SKM-1 (cell line): ENCODE measurements at regions not wholly inside any gene's neighbourhood (a gene's known extent, or its start where the extent isn't known, plus 50 kb on each side); places are given as distances from the start of the nearest gene placed in this dataset.

Experiments
- DNase-seq: peaks from one replicate; lab custom pipeline; 2025; ENCODE audit not compliant: unreplicated experiment; lab: John Stamatoyannopoulos, UW

DNA sequence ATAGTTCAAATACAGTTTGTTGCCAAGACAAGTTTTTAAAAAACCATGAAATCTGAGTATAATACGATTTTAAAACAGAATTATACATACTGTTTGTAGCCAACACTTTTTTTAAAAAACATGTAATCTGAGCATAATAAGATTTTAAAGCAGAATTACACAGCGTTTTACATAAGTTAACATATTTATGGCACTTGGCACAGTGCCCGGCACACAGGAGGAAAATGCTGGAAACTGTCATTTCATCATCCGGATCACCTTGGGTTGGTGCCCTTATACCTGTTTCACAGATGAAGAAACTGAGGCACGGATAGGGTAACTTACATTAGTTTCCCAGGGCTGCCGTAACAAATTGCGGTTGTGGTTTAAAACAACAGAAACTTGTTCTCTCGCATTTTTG lies 193.0 kb downstream of the BMP7 start:
- no peak for DNase-seq

DNA sequence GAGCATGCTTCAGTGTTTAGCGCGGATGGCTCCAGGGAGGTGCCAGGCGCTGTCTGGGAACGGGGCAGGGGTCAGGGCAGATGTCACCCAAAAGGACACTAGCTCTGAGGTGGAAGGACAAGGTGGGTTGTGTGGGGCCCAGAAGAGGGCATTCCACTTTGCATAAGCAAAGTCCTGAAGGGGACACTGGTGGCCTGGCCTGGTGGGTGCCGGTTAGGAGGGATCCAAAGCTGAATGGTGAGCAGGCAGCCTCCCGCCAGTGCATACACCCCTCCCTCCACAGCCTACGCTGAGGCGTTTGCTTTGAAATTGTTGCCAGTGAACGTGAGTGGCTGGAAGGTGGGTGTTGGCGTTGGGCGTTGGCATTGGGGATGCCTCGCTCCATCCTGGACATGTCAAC lies 192.1 kb downstream of the BMP7 start:
- DNase-seq: no peak

- no peak for DNase-seq
Observed at GRCh38 chr20:57075181-57075580, 191.3 kb downstream of the BMP7 start.

DNA sequence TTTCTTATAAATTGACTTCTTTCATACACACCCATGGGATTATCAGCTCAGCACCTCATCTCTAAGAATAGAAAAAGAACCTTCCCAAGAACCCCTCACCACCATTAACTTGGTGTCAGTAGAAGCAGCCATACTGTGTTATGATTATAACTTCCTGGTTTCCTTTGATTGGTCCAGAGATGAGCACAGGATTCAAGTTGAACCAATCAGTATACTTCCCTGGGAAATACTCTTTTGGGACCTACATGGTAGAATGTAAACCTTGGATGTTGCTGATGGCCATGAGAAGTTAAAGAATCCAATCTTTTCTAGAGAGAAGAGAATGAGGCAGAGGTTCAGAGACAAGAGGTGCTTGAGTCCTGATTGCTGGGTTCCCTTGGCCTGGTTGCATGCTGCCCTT lies 190.8 kb downstream of the BMP7 start:
- no peak for DNase-seq

DNA sequence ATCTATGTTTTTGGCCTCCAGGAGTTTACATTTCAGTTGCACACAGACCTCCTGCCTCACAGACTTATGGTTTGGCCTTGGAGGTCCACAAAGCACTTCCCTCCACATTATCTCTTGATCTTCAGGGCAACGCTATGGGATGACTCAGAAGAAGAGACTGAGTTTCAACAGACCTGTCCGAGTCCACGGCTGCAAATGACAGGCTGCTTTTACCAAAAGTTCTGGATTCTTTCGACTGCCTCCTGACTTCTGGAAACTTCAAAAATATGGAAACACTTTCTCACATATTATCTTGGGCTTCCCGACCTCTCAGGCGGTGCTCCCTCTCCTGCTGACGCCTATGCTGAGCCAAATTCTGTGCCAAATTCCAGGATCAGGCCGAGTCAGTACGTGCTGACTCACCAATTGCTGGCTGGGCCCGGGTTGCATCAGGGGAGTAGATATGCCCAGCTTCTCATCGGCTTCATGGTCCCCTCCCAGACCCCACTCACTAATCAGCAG lies 190.2 kb downstream of the BMP7 start:
- DNase-seq: no peak

DNA sequence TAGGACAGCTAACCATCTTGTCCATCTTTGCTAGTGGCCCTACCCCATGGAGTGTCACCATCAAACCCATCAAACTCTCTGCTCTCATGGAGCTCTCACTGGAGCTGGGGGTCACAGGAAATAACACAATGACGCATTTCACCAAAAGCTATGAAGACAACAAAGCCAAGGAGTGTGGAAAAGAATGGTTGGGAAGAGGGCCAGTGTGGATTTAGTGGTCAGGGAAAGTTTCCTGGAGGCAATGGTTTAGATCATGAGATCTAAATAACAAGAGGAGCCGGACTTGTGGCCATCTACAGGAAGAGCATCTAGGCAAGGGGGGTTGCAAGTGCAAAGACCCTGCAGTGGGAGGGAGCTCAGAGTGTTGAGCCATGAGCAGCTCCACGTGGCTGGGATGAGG lies 189.5 kb downstream of the BMP7 start:
- DNase-seq: no peak

DNA sequence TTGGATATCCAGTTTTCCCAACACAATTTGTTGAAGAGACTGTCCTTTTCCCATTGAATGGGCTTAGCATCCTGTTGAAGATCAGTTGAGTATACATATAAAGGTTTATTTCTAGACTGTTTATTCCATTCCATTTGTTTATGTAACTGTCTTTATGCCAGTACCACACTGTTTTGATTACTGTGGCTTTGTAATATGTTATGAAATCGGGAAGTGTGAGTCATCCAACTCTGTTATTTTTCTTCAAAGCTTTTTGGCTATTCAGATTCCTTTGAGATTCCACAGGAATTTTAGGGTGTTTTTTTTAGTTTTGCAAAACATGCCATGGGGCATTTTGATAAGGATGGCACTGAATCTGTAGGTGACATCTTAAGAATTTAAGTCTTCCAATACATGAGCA lies 188.3 kb downstream of the BMP7 start:
- DNase-seq: no peak

- DNase-seq: no peak
Observed at GRCh38 chr20:57079031-57080005, 187.1 kb downstream of the BMP7 start.

- no peak for DNase-seq
Observed at GRCh38 chr20:57080796-57081195, 185.6 kb downstream of the BMP7 start.

DNA sequence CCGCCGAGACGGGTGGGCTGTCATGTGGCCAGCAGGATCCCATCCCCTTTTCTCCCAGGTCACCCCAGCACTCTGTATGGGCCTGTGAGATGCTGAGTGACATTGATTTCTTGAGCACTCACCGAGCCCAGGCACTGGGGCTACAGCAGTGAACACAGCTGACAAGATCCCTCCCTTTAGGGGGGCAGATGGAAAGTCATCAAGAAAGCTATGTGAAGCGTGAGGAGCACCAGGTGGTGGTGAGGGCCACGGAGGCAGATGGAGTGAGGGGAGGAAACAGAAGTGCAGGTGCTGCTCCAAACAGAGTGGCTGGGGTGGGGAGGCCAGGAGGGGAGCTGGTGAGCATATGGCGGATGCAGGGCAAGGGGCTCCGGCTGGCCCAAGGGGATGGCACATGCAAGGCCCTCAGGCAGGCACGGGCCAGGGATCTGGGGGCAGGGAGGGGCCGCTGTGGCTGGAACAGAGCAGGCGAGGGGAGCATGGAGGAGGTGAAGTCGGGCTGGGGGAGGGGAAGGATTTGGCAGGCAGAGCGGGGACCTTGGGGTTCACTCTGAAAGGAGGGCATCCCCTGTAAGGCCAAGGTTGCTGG lies 184.0 kb downstream of the BMP7 start:
- no peak for DNase-seq

DNA sequence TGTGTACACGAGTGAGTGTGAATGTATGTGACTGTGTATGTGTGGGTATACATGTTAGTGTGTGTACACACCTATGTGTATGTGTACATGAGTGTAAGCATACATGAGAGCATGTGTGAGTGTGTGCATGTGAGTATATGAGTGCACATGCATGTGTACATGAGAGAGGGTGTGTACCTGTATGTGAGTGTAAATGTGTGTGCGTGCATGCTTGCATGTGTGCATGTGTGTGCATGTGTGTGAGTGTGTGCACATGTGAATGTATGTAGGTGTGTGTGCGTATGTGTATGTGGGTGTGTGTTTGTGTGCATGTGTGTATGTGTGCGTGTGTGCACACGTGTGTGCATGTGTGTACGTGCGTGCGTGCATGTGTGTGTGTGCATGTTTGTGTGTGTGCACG lies 183.4 kb downstream of the BMP7 start:
- DNase-seq: no peak

DNA sequence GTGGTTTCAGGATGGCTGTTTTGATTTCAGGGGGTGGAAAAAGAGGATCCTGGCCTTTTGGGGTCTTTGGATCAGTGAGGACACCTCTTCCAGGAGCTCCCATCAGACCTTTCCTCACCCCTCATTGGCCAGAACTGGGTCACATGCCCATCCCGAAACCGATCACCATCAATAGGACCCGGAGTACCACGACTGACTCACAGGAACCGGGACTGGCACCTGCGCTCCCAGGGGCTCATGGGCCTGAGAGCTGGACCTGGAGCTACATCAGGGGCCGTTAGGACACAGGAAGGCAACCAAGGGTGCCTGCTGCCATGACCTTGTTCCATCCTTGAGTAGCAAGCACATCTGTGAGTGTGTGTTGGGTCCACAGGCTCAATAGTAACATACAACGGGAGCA lies 180.4 kb downstream of the BMP7 start:
- DNase-seq: no peak

DNA sequence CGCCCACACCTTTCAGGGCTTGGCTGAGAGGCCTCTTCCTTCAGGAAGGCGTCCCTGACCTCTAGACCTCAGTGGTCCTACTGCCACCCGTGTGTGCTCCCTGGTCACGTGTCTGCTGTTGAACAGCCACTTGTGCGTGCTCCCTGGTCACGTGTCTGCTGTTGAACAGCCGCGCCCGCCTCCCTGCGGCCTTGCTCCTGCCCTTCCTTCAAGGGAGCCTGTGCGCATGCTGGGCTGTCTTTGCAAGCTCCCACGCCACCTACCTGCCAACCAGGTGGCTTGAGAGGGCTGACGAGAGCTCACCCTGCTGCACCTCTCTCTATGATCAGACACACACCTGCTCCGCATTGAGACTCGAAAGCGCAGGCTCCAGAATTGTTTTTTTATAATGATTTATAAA lies 179.3 kb downstream of the BMP7 start:
- DNase-seq: no peak

DNA sequence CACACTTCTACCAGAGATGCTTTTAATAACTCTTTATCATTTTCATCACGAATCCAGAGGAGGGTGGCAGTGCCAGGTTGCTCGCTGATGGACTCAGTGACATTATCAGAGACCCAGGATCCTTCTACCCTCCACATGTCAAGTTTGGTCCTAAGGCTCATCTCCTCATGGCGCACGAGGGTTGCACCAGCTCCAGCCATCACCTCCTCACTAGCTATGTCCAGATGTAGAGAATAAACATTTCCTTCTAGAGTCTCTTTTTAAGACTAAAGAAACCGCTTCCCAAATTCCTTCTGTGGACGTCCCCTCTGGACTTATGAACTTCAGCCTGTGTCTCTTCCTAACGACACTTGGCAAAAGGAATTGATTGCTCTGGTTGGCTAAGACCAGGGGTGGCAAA lies 178.7 kb downstream of the BMP7 start:
- DNase-seq: no peak

- no peak for DNase-seq
Observed at GRCh38 chr20:57088436-57088835, 178.0 kb downstream of the BMP7 start.

DNA sequence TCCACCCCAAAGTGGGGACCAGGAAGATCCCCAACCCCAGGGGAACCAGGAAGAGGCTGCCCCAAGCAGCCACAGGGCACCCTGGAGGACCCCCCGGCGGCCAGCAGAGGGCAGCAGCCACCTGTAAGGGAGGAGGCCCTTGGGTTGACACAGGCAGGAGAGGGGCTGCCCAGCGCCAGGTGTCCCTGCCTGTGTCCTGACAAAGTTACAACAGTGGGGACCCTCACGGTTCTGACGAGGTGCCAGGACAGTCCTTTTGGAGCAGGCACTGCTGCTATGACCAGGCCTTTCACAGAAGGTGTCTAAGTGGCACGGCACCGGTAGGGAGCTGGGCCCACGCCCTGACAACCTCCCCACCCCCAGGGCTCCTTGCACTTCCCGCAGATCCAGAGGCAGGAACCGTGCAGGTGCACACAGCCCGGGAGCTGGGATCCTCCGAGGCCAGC lies 176.7 kb downstream of the BMP7 start:
- DNase-seq: no peak

- no peak for DNase-seq
Observed at GRCh38 chr20:57090590-57091560, 175.6 kb downstream of the BMP7 start.

DNA sequence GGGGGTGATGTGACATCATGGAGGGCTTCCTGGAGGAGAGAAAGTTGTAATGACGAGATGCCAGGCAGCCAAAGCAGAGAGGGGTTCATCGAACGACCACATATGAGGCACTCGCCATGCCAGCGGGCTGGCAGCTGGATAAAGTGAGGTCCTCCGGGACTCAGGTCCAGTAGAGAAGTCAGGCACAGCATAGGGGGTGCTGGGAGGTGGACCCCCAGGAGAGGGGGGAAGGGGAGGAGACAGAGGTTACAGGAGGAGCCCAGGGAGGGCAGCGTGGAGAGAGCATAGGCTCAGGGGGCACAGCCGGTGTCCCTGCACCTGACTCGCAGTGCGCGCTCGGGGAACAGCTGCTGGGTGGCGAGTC lies 174.7 kb downstream of the BMP7 start:
- DNase-seq: no peak

DNA sequence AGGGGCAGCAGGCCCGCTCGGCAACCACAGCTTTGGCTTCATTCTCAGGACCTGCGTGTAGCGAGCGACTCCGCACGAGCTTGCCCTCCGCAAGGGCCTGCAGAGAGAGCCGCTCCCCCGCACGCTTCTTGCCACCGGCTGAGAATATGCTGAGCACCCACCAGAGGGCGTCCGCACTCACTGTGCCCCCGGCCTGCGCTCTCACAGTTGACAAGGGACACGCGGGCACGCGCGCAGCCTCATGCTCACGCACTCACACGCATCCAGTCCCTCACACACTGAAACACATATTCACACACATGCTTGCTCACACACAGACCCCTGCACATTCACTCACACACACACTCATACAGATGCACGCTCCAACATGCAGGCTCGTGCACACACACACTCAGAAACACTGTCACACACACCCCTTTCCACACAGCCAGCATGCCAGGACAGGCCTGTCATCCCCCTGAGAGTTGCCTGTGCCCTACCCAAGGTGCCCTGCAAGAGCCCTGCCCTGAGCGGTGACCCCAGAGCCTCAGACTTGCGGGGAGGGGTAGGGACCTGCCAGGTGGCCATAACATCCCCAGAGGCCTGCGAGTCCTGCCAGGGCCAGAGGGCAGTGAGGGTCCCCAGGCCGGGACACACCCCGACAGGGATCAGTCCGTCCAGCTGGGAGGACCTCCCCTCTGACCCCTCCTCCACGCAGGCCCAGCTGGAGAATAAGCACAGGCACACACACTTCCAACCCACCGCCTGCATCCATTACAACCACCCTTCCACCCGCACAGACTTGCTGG lies 174.1 kb downstream of the BMP7 start:
- DNase-seq: peak; percentile 43

DNA sequence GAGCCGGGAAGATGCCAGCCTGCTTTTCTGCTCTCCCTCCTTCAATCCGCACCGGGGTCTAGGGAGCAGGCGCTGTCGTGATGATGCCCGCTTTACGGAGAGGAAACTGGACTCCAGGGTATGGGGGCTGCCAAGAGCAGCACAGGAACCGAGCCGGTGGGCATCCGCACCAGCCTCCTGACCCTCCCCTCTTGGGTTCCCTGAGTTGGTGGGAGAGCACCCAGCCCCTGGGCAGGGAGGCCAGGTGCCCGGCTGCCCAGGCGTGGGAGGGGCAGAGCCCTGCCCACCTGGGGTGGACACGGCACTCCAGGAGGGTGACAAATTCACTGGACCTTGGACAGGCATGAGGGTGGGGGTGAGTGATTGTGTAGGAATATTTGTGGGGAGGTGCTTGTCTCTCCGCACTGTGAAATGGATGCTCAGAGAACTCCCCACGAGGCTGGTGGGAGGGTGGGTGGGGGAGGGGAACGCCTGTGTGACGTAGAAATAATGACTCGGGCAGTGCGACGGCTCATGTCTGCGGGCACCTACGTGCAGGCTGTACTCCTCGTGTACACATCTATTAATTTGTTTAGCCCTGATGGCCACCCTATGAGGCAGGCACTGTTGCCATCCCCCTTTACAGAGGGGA lies 173.4 kb downstream of the BMP7 start:
- no peak for DNase-seq
